NB4 (cell line): ENCODE measurements at regions not wholly inside any gene's neighbourhood (a gene's known extent, or its start where the extent isn't known, plus 50 kb on each side); places are given as distances from the start of the nearest gene placed in this dataset.

ENCODE experiments used
- MYC ChIP-seq: IDR thresholded peaks from 2 replicates; pipeline ENCODE4 v1.6.1; 2011; ENCODE audit warnings: low read depth, low read length
- POLR2A ChIP-seq: IDR thresholded peaks from 2 replicates; pipeline ENCODE4 v1.6.1; 2011; ENCODE audit warnings: mild to moderate bottlenecking; ENCODE audit not compliant: insufficient read length; ENCODE audit errors: extremely low read depth
- TF ChIP-seq, protein P1 (sequence below): IDR thresholded peaks from one replicate; pipeline ENCODE4 v1.5.1; 2012; ENCODE audit warnings: low read depth, low read length

- TF ChIP-seq, protein P1, sequence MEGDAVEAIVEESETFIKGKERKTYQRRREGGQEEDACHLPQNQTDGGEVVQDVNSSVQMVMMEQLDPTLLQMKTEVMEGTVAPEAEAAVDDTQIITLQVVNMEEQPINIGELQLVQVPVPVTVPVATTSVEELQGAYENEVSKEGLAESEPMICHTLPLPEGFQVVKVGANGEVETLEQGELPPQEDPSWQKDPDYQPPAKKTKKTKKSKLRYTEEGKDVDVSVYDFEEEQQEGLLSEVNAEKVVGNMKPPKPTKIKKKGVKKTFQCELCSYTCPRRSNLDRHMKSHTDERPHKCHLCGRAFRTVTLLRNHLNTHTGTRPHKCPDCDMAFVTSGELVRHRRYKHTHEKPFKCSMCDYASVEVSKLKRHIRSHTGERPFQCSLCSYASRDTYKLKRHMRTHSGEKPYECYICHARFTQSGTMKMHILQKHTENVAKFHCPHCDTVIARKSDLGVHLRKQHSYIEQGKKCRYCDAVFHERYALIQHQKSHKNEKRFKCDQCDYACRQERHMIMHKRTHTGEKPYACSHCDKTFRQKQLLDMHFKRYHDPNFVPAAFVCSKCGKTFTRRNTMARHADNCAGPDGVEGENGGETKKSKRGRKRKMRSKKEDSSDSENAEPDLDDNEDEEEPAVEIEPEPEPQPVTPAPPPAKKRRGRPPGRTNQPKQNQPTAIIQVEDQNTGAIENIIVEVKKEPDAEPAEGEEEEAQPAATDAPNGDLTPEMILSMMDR, result no peak
- no peak for TF ChIP-seq POLR2A
- TF ChIP-seq MYC, result no peak
Measured at GRCh38 chr3:39573392-39573791, 105.9 kb downstream of the MOBP start.
